PC-9 (cell line): ENCODE measurements at regions not wholly inside any gene's neighbourhood (a gene's known extent, or its start where the extent isn't known, plus 50 kb on each side); places are given as distances from the start of the nearest gene placed in this dataset.
"Not testable (repeated sequence)": the region's sequence is repeated elsewhere in the genome, so short reads cannot be mapped to it uniquely, and the experiment has no call there.

ENCODE experiments used
- BruUV-seq: library from RNA; stranded (reverse); fragments of 400-500 nt; replicated peaks from 2 replicates; lab custom pipeline; 2021; lab: Mats Ljungman, UMichigan
- CTCF ChIA-PET: fragments of 300-600 bp; sonication (Branson Sonifier 250); formaldehyde crosslinking; loops from one replicate; lab custom pipeline; 2022; ENCODE audit warnings: antibody characterized with exemption; lab: Charles Lee
- POLR2A ChIA-PET: fragments of 300-600 bp; sonication (Branson Sonifier 250); formaldehyde crosslinking; loops from one replicate; lab custom pipeline; 2022; ENCODE audit warnings: antibody characterized with exemption; ENCODE audit not compliant: unreplicated experiment; lab: Charles Lee
- DNase-seq, 2 experiments: peaks; one replicate each; pipeline versions ENCODE4 v3.0.0 to v3.0.0-alpha.2; 2015 to 2022; ENCODE audit warnings: mixed read lengths in 1 of 2
- H2AFZ ChIP-seq: fragments of 200-600 bp; sonication (generic); 2 replicates; pipeline ENCODE4 v1.8.1; 2017; ENCODE audit warnings: antibody characterized with exemption
- H3F3A ChIP-seq: fragments of 200-600 bp; sonication (generic); 2 replicates; pipeline ENCODE4 v1.8.1; 2017; ENCODE audit warnings: antibody characterized with exemption, mild to moderate bottlenecking, low read depth; ENCODE audit not compliant: insufficient read depth
- H3K27ac ChIP-seq: fragments of 200-600 bp; sonication (generic); 2 replicates; pipeline ENCODE4 v1.6.1; 2016; ENCODE audit warnings: mixed run types
- H3K27me3 ChIP-seq: fragments of 200-600 bp; sonication (generic); 2 replicates; pipeline ENCODE4 v1.6.1; 2016; ENCODE audit warnings: low read depth, mixed run types; ENCODE audit not compliant: insufficient read depth
- H3K36me3 ChIP-seq: fragments of 200-600 bp; sonication (generic); 2 replicates; pipeline ENCODE4 v1.6.1; 2016; ENCODE audit warnings: low read depth, mixed run types
- H3K4me1 ChIP-seq: fragments of 200-600 bp; sonication (generic); replicated peaks from 2 replicates; pipeline ENCODE4 v1.6.1; 2016; ENCODE audit warnings: mixed run types; ENCODE audit not compliant: insufficient read depth
- H3K4me2 ChIP-seq: fragments of 200-600 bp; sonication (generic); 2 replicates; pipeline ENCODE4 v1.6.1; 2017; ENCODE audit warnings: mixed run types
- H3K4me3 ChIP-seq: fragments of 200-600 bp; sonication (generic); 2 replicates; pipeline ENCODE4 v1.6.1; 2016; ENCODE audit warnings: mixed run types
- H3K79me2 ChIP-seq: fragments of 200-600 bp; sonication (generic); 2 replicates; pipeline ENCODE4 v1.6.1; 2017; ENCODE audit warnings: low read depth, mixed run types
- H3K9me2 ChIP-seq: fragments of 200-600 bp; sonication (generic); 2 replicates; pipeline ENCODE4 v1.8.1; 2017; ENCODE audit warnings: mild to moderate bottlenecking; ENCODE audit not compliant: insufficient read depth
- H3K9me3 ChIP-seq: fragments of 200-600 bp; sonication (generic); 2 replicates; pipeline ENCODE4 v1.8.1; 2016; ENCODE audit warnings: low read depth; ENCODE audit not compliant: insufficient read depth
- H4K20me1 ChIP-seq: fragments of 200-600 bp; sonication (generic); 2 replicates; pipeline ENCODE4 v1.8.1; 2017; ENCODE audit not compliant: insufficient read depth
- EZH2 ChIP-seq: fragments of 200-600 bp; sonication (generic); IDR thresholded peaks from 2 replicates; pipeline ENCODE4 v1.8.0; 2017; ENCODE audit warnings: antibody characterized with exemption, low read depth
- intact Hi-C: fragments of 100-400 bp; cut with micrococcal nuclease; formaldehyde crosslinking; loops from one replicate; pipeline ENCODE4 v1.10.0; 2022; ENCODE audit not compliant: unreplicated experiment

DNA sequence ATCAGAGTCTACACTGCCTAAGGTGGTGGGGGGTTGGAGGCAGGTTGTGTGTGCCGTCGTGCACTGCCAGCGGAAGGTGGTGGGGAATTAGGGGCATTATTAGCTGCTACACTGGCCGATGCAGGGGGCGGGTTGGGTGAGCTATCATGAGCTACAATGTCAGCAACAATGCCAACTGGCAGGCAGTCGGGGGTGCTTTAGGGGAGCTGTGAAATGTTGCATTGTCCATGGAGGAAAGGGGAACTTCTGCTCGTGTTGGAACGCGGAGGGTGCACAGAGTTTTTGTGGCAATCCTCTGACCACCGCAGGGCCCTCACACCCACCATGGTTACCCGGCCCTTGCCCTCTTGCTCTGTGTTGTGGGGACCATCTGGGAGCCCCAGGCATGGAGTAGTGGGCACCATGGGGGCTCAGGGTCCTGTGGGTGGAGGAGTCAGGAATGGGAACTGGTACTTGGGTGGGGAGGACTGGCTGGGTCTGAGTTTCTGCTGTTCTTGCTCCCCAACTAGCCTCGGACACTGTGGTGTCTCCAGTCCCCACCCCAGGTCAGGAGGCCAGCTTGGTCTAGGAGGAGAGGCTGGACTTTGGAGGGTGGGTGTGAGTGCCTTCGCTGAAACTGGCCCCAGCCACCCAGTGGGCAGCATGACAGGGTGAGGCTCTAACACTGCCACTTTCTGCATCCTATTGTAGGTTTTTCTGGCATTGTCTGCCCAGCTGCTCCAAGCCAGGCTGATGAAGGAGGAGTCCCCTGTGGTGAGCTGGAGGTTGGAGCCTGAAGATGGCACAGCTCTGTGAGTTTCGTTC lies 107.1 kb upstream of the TPTE start:
- H3K79me2 ChIP-seq, DNase-seq, H3K9me2 ChIP-seq, H3K27ac ChIP-seq, H3K9me3 ChIP-seq, BruUV-seq, H2AFZ ChIP-seq, H3F3A ChIP-seq, intact Hi-C loops, H3K4me3 ChIP-seq, H4K20me1 ChIP-seq, H3K36me3 ChIP-seq, CTCF ChIA-PET, H3K4me2 ChIP-seq, H3K4me1 ChIP-seq, POLR2A ChIA-PET: not testable (repeated sequence)
- peaks cover 23% of the 10 kb centered on the region for H3K27me3 ChIP-seq

DNA sequence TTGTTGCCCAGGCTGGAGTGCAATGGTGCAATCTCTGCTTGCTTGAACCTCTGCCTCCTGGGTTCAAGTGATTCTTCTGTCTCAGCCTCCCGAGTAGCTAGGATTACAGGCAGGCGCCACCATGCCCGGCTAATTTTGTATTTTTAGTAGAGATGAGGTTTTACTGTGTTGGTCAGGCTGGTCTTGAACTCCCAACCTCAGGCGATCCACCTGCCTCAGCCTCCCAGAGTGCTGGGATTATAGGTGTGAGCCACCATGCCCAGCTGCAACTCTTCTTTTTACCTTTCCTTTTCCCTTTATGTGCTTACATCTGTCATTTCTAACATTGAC lies 106.5 kb upstream of the TPTE start:
- H3K9me3 ChIP-seq, H3K4me3 ChIP-seq, H3K9me2 ChIP-seq, intact Hi-C loops, DNase-seq, BruUV-seq, H3K4me1 ChIP-seq, H3K79me2 ChIP-seq, POLR2A ChIA-PET, H3K27ac ChIP-seq, H3K4me2 ChIP-seq, H2AFZ ChIP-seq, H4K20me1 ChIP-seq, CTCF ChIA-PET, H3K36me3 ChIP-seq, H3F3A ChIP-seq: not testable (repeated sequence)
- peaks cover 27% of the 10 kb centered on the region for H3K27me3 ChIP-seq

DNA sequence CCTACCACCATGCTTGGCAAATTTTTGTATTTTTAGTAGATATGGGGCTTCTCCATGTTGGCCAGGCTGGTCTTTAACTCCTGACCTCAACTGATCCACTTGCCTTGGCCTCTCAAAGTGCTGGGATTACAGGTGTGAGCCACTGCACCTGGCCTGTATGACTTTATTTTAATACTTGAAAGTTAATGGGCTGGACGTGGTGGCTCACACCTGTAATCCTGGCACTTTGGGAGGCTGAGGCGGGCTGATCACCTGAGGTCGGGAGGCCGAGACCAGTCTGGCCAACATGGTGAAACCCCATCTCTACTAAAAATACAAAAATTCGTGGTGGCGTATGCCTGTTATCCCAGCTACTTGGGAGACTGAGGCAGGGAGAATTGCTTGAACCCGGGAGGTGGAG lies 105.9 kb upstream of the TPTE start:
- H3K27ac ChIP-seq, H3K79me2 ChIP-seq, H3K9me2 ChIP-seq, CTCF ChIA-PET, H3K4me2 ChIP-seq, H2AFZ ChIP-seq, H3K4me3 ChIP-seq, H3K36me3 ChIP-seq, H3K9me3 ChIP-seq, H4K20me1 ChIP-seq, H3F3A ChIP-seq, H3K4me1 ChIP-seq, BruUV-seq, DNase-seq, POLR2A ChIA-PET, intact Hi-C loops: not testable (repeated sequence)
- H3K27me3 ChIP-seq, result peaks cover 33% of the 10 kb centered on the region

DNA sequence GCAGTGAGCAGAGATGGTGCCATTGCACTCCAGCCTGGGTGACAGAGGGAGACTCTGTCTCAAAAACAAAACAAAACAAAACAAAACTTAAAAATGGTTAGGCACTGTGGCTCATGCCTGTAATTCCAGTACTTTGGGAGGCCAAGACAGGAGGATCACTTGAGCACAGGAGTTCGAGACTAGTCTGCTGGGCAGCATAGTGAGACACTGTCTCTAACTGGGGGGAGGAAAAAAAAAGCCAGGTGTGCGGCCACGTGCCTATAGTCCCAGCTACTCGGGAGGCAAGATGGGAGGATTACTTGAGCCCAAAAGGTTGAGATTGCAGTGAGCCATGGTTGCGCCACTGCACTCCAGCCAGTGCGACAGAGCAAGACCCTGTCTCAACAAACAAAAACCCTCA lies 105.5 kb upstream of the TPTE start:
- not testable (repeated sequence) for H3K79me2 ChIP-seq, BruUV-seq, H3K4me1 ChIP-seq

DNA sequence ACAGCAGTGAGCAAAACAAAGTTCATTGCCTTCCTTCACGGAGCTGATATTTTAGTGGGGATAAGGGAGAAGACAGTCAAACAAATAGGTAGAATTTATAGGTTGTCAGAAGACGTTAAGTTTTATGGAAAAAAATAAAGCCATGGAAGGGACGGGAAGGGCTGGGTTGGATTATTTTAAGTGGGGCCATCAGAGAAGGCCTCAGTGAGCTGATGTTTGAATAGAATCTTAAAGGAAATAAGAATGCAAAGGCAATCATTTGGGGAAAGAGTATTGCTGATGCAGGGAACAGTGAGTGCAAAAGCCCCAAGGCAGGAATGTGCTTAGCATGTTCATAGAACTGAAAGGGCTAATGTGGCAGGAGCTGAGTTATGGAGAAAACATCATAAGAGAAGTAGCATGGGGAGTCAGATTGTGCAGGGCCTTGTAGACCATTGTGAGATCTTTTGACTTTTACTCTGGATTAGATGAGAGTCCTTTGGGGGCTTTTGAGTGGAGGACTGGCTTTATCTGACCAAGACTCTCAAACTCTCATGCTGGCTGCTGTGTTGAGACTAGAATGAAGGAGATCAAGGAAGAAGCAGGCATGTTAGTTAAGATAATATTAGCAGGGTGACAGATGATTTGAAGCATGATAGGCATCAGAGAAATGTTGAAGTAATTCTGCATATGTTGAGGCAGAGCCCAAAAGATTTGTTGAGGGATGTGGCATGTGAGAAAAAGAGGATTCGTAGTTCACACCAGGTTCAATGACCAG lies 104.5 kb upstream of the TPTE start:
- CTCF ChIA-PET, intact Hi-C loops, DNase-seq, POLR2A ChIA-PET, H3K36me3 ChIP-seq, BruUV-seq, H2AFZ ChIP-seq, H3K9me3 ChIP-seq, H3K79me2 ChIP-seq, H3K9me2 ChIP-seq, H3K4me1 ChIP-seq, H3F3A ChIP-seq, H3K4me3 ChIP-seq, H4K20me1 ChIP-seq, H3K27ac ChIP-seq, H3K4me2 ChIP-seq: not testable (repeated sequence)
- peaks cover 42% of the 10 kb centered on the region for H3K27me3 ChIP-seq

More for the DNA sequence above, 105.5 kb upstream of the TPTE start:
- H3K27me3 ChIP-seq, result peaks cover 37% of the 10 kb centered on the region
- H4K20me1 ChIP-seq, H2AFZ ChIP-seq, H3K27ac ChIP-seq, H3K4me2 ChIP-seq, POLR2A ChIA-PET, H3F3A ChIP-seq, H3K4me3 ChIP-seq, DNase-seq, H3K9me3 ChIP-seq, H3K36me3 ChIP-seq, H3K9me2 ChIP-seq, intact Hi-C loops, CTCF ChIA-PET: not testable (repeated sequence)
- TF ChIP-seq EZH2, result 0 out of 2 replicates have a peak, but pooled peaks have one; percentile 56

DNA sequence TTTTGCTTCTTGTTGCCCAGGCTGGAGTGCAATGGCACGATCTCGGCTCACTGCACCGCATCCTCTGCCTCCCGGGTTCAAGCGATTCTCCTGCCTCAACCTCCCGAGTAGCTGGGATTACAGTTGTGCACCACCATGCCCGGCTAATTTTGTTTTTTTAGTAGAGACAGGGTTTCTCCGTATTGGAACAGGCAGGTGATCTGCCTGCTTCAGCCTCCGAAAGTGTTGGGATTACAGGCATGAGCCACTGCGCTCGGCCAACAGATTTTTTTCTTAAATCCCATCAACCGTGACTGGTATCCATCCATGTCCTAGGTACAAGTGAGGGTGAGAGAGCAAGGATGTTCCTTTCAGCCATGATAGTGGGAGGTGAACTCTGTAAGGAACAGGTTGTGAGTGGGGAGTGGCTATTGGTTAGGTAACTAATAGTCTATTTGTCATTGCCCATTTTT lies 103.8 kb upstream of the TPTE start:
- H3K79me2 ChIP-seq, BruUV-seq, POLR2A ChIA-PET, H4K20me1 ChIP-seq, H3K9me2 ChIP-seq, H3K4me1 ChIP-seq, intact Hi-C loops, H3K9me3 ChIP-seq, H3K4me3 ChIP-seq, H3F3A ChIP-seq, H3K36me3 ChIP-seq, DNase-seq, H2AFZ ChIP-seq, CTCF ChIA-PET, H3K4me2 ChIP-seq, H3K27ac ChIP-seq: not testable (repeated sequence)
- H3K27me3 ChIP-seq, result peaks cover 42% of the 10 kb centered on the region
